Anterior cingulate cortex (tissue), 58 donors: ENCODE measurements at regions not wholly inside any gene's neighbourhood (a gene's known extent, or its start where the extent isn't known, plus 50 kb on each side); places are given as distances from the start of the nearest gene placed in this dataset.

Experiments
- DNase-seq, 58 donors: peaks; one replicate each; lab custom pipeline; 2025; lab: John Stamatoyannopoulos, UW

GRCh38 chr15:95494971-95495541, 835.4 kb upstream of the NR2F2 start:
- peak in 6 of 58 donors; percentile 6 to 15 (median 12) for DNase-seq

- DNase-seq: no peak
Measured at GRCh38 chr15:95497634-95498033, 832.9 kb upstream of the NR2F2 start.

- no peak for DNase-seq
Measured at GRCh38 chr15:95498961-95499360, 831.5 kb upstream of the NR2F2 start.

GRCh38 chr15:95499397-95499796, 831.1 kb upstream of the NR2F2 start:
- DNase-seq: no peak

- DNase-seq: no peak
Measured at GRCh38 chr15:95501865-95502264, 828.6 kb upstream of the NR2F2 start.

GRCh38 chr15:95503107-95503506, 827.4 kb upstream of the NR2F2 start:
- no peak for DNase-seq

GRCh38 chr15:95503640-95504225, 826.8 kb upstream of the NR2F2 start:
- no peak for DNase-seq

GRCh38 chr15:95511671-95512070, 818.8 kb upstream of the NR2F2 start:
- no peak for DNase-seq

GRCh38 chr15:95512906-95513305, 817.6 kb upstream of the NR2F2 start:
- DNase-seq: no peak

GRCh38 chr15:95519887-95520286, 810.6 kb upstream of the NR2F2 start:
- DNase-seq: no peak

GRCh38 chr15:95520511-95520910, 810.0 kb upstream of the NR2F2 start:
- no peak for DNase-seq

- DNase-seq: no peak
Measured at GRCh38 chr15:95520922-95521321, 809.6 kb upstream of the NR2F2 start.

GRCh38 chr15:95522533-95522932, 808.0 kb upstream of the NR2F2 start:
- no peak for DNase-seq

GRCh38 chr15:95528920-95529319, 801.6 kb upstream of the NR2F2 start:
- no peak for DNase-seq

GRCh38 chr15:95536638-95537037, 793.9 kb upstream of the NR2F2 start:
- DNase-seq: no peak

GRCh38 chr15:95538693-95539092, 791.8 kb upstream of the NR2F2 start:
- no peak for DNase-seq

- no peak for DNase-seq
Measured at GRCh38 chr15:95541301-95541700, 789.2 kb upstream of the NR2F2 start.

GRCh38 chr15:95549168-95549738, 781.2 kb upstream of the NR2F2 start:
- no peak for DNase-seq

- DNase-seq: no peak
Measured at GRCh38 chr15:95550702-95551101, 779.8 kb upstream of the NR2F2 start.

- no peak for DNase-seq
Measured at GRCh38 chr15:95556225-95556624, 774.3 kb upstream of the NR2F2 start.

- no peak for DNase-seq
Measured at GRCh38 chr15:95556866-95557225, 773.7 kb upstream of the NR2F2 start.

- DNase-seq: no peak
Measured at GRCh38 chr15:95557226-95558046, 773.1 kb upstream of the NR2F2 start.
